ENCODE measurements at regions not wholly inside any gene's neighbourhood (a gene's known extent, or its start where the extent isn't known, plus 50 kb on each side); places are given as distances from the start of the nearest gene placed in this dataset.

- TF ChIP-seq CTCF (IDR thresholded peaks at IDR 0.05; ENCODE audit: low read depth, low read length, missing input control) (no peak), YY1 (IDR thresholded peaks at IDR 0.05) (no peak), HNF4G (IDR thresholded peaks at IDR 0.05) (no peak), SP1 (IDR thresholded peaks at IDR 0.05) (no peak), MAX (IDR thresholded peaks at IDR 0.05) (no peak), REST (IDR thresholded peaks at IDR 0.05) (no peak), FOXA1 (IDR thresholded peaks at IDR 0.05) (no peak), TAF1 (conservative IDR thresholded peaks at IDR 0.05) (no peak), GABPA (IDR thresholded peaks at IDR 0.05 in 1 of 2, conservative IDR thresholded peaks at IDR 0.05 in 1 of 2) (no peak), JUND (IDR thresholded peaks at IDR 0.05) (no peak), RXRA (IDR thresholded peaks at IDR 0.05) (no peak), EGR1 (IDR thresholded peaks at IDR 0.05; ENCODE audit: low read depth in 2 of 2) (no peak), RAD21 (IDR thresholded peaks at IDR 0.05) (no peak)
Measured at GRCh38 chr10:28207799-28208198, 95.1 kb downstream of the MPP7 start.

Data from liver (tissue), 3 donors.